ENCODE measurements at regions not wholly inside any gene's neighbourhood (a gene's known extent, or its start where the extent isn't known, plus 50 kb on each side); places are given as distances from the start of the nearest gene placed in this dataset.

- DNase-seq (ENCODE audit: low read depth, low spot score), result no peak
Measured at GRCh38 chr4:114361249-114361648, 237.4 kb upstream of the UGT8 start.

- no peak for DNase-seq (ENCODE audit: low read depth, low spot score)
Measured at GRCh38 chr4:114364857-114365256, 233.8 kb upstream of the UGT8 start.

DNA sequence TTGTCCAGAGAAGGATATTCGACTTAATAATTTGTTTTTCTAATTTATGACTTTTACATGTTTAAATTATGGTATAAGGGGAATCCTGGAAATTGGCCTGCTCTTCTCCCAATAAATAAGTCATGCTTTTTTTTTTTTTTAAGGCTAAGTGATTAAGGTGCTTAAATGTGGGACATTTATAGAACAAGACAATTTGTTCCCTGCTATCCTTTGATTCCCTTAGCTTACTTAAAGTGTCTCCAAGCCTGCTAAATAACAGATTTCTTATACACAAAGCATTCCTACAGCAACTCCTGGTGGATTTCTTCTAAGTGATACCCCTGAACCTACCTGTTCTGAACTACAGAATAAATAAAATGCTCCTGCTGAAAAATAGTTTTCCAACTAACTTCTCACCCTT, 233.0 kb upstream of the UGT8 start:
- DNase-seq (ENCODE audit: low read depth, low spot score), result no peak

DNA sequence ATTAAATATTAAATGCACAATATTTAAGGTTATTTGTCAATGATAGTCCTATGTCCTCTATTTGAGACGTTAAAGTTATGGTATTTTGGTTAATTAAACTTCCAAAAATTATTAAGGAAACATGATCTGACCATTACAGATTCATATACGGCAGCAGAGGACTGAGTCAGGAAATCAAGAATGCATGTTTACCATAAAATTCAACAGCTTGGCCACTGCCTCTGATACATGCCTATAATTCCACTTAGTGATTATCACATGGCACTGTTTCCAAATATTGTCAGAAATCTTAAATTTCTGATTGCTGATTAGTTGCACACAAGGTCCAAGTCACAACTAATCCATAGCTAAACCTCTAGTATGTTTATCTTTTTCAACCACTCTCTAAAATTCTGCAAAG, 232.2 kb upstream of the UGT8 start:
- no peak for DNase-seq (ENCODE audit: low read depth, low spot score)

GRCh38 chr4:114368751-114369150, 229.9 kb upstream of the UGT8 start:
- DNase-seq (ENCODE audit: low read depth, low spot score), result no peak

DNA sequence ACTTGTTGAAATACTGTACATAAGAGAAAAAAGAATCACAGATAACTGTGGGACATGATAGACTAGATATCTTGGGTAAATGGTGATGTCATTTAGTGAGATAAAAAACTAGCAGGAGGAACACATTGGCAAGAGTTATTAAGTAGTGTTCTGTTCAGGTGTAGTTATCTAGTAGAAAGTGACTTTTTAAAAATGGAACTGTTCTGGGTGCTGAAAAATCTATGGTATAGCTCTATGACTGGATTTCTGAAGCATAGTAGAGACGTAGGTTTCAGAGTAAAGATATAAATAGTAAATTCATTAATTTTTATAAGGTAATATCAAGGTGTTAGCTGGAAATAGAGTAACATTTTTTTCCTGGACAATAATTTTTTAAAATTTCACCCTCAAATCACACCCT, 225.1 kb upstream of the UGT8 start:
- no peak for DNase-seq (ENCODE audit: low read depth, low spot score)

DNA sequence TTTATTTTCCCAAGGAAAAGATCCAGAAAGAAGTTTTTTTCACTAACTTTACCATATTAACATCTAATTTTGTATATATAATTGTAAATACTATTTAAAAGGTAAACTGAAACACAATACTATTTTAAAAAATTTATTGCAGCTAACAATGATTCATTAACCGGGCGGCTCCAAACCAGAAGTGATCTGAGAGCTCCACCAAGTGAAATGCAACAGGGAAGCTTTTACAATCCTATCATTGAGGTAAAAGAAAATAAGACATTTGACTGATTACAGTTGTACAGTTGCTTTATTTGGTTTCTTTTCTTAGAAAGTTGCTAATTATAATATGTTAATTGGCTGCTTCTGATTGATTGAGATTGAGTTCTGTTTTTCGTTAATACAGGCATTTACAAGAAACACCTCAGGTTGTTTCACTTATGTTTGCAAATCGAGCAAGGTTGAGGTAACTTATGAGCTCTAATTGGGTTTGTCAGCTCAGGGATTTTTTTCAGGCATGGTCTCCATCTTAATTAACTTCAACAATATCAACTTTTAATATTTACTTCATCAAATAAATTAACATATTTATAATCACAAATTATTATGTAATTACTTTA, 220.2 kb upstream of the UGT8 start:
- peak; percentile 32 for DNase-seq (ENCODE audit: low read depth, low spot score)

- DNase-seq (ENCODE audit: low read depth, low spot score), result no peak
Measured at GRCh38 chr4:114383067-114383466, 215.5 kb upstream of the UGT8 start.

- peak; percentile 69 for DNase-seq (ENCODE audit: low read depth, low spot score)
Measured at GRCh38 chr4:114383721-114384120, 214.9 kb upstream of the UGT8 start.

GRCh38 chr4:114384629-114385028, 214.0 kb upstream of the UGT8 start:
- peak; percentile 23 for DNase-seq (ENCODE audit: low read depth, low spot score)

- no peak for DNase-seq (ENCODE audit: low read depth, low spot score)
Measured at GRCh38 chr4:114385195-114385985, 213.2 kb upstream of the UGT8 start.

- no peak for DNase-seq (ENCODE audit: low read depth, low spot score)
Measured at GRCh38 chr4:114386637-114387233, 211.9 kb upstream of the UGT8 start.

DNA sequence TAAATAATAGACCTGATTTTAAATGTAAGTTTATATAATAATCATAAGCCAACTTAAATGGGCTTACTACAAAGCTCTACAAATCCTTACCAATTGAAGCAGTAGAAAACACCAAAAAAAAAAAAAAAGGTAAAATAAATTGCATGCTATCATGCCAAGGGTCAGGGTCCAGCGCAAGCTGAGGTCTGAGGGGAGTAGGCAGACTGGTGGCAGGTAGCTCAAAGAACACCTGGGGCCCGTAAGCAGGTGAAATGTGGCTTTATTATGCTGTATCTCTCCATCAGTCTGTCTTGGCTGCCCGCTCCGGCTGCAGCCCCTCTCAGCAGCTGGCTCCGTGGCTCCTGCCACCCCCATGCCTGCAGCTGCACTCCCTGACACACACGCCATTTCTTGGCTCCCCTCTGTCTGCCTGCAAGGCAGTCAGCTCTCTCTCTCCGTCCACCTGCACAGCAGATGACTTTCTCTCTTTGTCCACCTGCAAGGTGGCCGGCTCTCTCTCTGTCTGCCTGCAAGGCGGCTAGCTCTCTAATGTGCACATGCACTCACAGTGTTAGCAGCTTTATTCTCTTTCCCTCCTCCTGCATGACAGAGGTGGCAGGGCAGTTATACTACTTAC, 209.4 kb upstream of the UGT8 start:
- no peak for DNase-seq (ENCODE audit: low read depth, low spot score)

GRCh38 chr4:114393295-114394038, 205.1 kb upstream of the UGT8 start:
- DNase-seq (ENCODE audit: low read depth, low spot score), result no peak

DNA sequence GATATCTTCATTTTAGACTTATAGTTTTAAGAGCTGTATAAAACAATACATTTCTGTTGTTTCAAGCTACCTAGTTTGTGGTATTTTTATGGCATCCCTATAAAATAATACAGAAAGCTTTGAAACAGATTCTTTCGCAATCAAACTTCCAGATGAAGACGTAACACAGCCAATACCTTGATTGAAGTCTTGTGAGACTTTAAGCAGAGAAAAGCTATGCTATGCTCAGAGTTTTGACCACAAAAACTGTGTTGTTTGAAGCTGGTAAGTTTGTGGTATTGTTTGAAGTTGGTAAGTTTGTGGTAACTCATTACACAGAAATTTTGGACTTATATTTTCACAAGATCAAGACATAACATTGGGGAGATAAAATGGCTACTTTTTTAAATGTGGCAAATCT, 201.8 kb upstream of the UGT8 start:
- no peak for DNase-seq (ENCODE audit: low read depth, low spot score)

GRCh38 chr4:114398410-114398809, 200.2 kb upstream of the UGT8 start:
- no peak for DNase-seq (ENCODE audit: low read depth, low spot score)

GRCh38 chr4:114399105-114399504, 199.5 kb upstream of the UGT8 start:
- no peak for DNase-seq (ENCODE audit: low read depth, low spot score)

DNA sequence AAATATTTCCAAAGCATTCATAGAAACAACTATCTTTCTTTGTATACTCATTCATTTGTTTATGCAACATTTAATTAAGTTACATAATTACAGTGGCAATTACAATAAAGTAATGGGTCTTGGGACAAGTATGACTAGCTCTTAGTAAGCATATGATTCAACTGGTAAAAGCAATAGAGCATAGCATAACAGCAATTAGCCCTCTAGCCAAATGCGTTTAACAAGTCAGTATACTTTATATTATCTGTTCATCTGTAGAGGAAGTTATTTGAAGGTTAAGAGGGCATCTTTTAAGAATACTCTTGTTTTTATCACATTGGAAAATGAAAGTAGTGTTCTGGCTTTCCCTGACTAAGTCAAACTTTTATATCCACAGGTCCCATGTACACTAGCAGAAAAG, 198.1 kb upstream of the UGT8 start:
- DNase-seq (ENCODE audit: low read depth, low spot score), result no peak

DNA sequence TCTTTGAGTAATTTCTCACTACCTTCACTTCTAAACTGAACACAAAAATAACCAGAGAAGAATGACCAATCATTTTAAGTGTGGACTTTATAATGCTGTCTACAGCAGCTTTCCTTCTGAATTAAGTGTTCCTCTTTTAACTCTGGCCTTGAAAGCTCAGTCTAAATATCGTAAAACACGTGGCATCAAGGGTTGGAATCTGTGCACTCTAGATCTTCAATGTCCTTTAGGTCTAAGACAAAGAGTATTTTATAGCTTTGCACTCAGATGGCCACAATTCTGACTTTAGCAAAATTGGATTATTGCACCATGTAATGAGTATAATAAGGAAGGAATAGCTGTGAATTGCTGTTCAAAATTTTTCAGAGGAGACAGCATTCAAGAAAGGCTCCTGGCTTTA, 197.1 kb upstream of the UGT8 start:
- DNase-seq (ENCODE audit: low read depth, low spot score), result no peak

DNA sequence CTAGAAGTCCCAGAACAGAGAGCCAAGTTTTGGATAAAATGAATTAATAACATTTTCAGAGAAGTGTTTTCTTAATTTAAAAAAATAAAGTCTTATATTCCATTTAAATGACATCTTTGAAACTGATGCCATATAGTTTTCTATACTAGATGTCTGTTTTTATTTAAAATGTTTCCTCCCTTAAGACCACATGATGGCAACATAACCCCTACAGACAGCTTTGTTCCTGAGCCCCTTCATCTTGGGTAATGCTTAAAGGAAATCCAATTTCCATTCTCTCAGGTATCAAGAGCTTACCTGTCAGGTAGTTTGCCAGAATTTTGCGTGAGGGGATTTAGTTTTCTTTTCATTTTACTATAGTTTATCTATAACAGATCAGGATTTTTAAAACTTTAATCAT, 181.4 kb upstream of the UGT8 start:
- no peak for DNase-seq (ENCODE audit: low read depth, low spot score)

DNA sequence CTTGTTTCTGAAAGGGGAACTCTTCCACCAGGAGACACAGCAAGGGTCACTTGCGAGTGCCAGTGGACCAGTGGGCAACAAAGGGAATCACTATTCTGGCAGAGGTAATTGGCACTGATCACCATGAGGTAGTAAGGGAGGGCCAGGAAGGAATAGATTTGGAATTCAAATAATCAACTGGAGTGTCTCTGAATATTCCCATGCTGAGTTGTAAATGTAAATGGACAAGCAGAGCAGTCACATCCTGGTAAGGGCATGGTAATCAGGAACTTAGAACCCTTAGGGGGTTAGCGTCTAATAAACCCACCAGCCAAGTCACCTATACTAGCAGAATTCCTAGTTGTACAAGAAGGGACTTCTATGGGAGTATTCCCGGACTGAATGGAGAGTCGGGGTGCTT, 178.5 kb upstream of the UGT8 start:
- no peak for DNase-seq (ENCODE audit: low read depth, low spot score)

DNA sequence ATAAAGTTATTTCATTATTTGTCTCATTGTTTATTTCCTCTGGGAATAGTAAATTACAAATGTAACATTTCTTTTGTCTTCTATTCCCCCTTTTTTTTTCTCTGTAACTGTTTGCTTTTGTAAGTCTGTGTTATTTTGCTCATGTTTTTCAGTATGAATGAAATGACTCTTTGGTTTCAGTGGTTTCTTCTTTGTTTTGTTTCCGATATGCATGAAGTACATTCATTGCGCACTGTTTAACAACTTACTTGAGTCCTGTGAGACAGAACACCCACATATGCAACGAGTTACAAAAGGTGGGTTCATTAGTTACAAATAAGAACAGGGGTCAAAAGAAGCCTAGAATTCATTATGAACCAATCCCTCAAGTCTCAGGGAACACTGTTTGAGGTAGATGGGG, 175.0 kb upstream of the UGT8 start:
- DNase-seq (ENCODE audit: low read depth, low spot score), result no peak

Data from smooth muscle cell of the brain vasculature (primary cell).